Stimulated activated naive CD8-positive, alpha-beta T cell treated with anti-CD3 and anti-CD28 coated beads, Interleukin-15, Interleukin-2, amounts not matched to agents 100 U/mL and 50 U/mL, for 24 hours (primary cell): ENCODE measurements at regions not wholly inside any gene's neighbourhood (a gene's known extent, or its start where the extent isn't known, plus 50 kb on each side); places are given as distances from the start of the nearest gene placed in this dataset.
A peak's percentile ranks its signal among the peaks of the same experiment; 100 is the strongest.
"Not testable (repeated sequence)": the region's sequence is repeated elsewhere in the genome, so short reads cannot be mapped to it uniquely, and the experiment has no call there.

Source experiments
- ATAC-seq: fragments of 150-1000 bp; cut with Tn5 transposase; one replicate; pipeline ENCODE4 v1.10.0; 2021
- DNase-seq: peaks from one replicate; pipeline ENCODE4 v3.0.0; 2021

DNA sequence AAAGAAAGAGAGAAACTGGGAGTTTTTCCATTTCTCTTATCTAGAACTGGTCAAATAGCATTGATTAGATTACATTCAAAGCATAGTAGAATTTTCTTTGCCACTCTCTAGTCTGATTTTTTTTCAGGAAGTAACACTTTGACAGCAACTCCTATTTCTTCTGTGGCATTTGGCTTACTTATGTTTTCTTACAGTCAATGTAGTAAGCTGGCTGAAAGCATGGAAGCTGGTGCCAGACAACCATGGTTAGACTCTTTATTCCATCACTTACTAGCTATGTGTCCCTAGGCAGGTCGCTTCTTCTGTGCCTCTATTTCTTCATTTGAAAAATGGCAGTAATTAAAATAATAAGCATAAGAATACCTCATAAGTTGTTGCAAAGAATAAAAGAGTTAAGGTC lies 54.2 kb upstream of the OPRM1 start:
- ATAC-seq (no peak), DNase-seq (no peak)

DNA sequence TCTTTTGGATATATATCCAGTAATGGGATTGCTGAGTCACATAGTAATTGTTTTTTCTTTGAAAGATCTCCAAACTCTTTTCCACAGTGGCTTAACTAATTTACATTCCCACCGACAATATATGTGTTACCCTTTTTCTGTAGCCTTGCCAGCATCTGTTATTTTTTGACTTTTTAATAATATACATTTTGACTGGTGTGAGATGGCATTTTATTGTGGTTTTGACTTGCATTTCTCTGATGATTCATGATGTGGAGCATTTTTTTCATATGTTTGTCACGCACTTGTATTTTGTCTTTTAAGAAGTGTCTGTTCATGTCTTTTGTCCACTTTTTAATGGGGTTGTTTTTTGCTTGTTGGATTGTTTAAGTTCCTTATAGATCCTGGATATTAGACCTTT lies 58.9 kb upstream of the OPRM1 start:
- DNase-seq = no peak
- ATAC-seq = no peak

DNA sequence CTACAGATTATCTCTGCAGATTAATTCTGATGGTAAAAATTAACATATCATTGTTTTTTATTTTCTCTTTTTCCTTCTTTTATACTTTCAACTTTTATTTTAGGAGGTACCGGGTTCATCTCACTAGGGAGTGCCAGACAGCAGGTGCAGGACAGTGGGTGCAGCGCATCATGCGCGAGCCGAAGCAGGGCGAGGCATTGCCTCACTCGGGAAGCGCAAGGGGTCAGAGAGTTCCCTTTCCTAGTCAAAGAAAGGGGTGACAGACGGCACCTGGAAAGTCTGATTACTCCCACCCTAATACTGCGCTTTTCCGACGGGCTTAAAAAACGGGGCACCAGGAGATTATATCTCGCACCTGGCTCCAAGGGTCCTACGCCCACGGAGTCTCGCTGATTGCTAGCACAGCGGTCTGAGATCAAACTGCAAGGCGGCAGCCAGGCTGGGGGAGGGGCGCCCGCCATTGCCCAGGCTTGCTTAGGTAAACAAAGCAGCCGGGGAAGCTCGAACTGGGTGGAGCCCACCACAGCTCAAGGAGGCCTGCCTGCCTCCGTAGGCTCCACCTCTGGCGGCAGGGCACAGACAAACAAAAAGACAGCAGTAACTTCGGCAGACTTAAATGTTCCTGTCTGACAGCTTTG lies 60.0 kb upstream of the OPRM1 start:
- not testable (repeated sequence) for ATAC-seq, DNase-seq

DNA sequence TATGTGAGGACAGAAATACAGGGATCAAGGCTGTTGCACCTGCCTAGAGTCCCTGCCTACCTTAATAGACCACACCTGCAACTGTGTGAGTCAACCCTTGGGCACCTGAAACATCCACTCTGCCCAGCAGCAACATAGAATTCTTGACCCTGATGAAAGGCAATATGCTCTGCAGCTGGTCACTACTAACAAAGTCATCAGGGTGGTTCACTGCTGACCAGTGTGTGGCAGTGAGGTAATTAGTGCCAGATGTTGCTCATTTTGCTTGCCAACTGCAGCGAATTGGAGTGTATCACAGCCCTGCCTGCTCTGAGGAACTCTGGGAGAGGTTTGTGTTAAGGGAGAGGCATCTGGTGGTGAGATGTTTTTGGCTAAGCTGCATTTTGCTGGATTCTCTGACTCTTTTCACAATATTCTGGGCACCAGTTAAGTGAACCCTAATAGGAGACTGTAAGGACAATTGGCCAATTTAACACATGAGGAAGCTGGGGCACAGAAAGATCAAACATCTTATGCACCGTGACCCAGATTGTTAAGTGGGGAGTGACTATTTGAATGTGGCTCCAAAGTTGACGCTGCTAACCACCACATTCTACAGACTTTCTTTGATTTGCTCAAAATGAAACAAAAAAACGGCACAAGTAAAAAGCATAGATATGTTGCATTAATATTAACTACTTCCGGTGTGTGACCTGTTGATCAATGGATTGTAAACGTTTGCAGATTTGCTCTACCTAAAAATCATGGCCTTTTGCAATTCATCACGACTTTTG lies 61.9 kb upstream of the OPRM1 start:
- no peak for DNase-seq
- ATAC-seq = no peak

DNA sequence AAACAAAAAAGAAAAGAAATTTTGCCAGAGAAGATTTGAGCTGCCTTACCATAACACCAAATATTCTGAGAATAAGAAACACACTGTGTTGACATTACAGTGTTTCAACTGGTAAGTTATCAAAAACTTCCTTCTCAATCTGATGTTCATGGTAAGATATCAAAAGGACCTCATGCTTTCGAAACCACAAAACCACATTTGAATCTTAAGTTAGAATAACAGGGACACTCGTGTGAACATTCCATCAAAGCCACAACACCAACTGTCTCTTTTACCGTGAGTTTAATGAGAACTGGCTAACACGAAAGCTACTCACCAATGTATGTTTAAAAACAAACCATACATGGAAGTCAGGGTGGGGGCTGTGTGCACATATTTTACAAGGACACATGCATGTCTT lies 73.0 kb upstream of the OPRM1 start:
- ATAC-seq = no peak
- DNase-seq = no peak

DNA sequence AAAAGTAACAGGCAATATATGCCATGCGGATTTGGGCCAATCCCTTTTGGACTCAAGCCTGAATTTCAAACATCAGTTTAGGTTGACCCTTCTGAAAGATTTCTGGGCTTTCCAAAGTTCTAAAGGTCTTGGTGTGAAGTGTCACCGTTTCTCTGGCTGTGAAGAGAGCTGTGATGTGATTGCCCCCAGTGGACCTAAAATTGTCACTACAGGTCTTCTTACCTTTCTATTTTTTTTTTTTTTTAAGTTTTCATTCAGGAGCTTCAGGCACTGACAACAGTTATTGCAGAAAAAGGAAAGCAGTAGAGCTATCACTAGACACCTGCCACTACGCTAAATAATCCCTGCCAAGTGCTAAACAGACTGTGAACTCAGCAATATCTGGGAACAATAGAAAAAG lies 75.7 kb upstream of the OPRM1 start:
- DNase-seq = no peak
- no peak for ATAC-seq

DNA sequence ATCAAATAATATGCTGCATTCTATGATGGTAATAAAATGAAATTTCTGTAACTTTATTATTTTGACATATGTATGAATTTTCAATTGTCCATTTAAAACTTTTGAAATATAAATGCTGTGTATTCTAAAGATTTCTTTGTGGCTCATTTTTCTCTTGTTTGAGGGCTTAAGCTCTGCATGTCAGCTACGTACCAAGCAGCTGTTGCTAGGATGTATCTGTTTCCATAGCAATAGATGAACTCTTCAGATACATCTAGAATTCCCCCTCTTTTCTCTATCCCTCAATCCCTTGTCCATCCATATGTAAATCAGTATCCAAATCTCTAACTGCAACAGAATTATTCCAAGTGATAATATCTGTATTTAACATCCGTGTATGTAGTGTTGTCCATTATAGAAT lies 76.5 kb upstream of the OPRM1 start:
- DNase-seq (no peak), ATAC-seq (no peak)

DNA sequence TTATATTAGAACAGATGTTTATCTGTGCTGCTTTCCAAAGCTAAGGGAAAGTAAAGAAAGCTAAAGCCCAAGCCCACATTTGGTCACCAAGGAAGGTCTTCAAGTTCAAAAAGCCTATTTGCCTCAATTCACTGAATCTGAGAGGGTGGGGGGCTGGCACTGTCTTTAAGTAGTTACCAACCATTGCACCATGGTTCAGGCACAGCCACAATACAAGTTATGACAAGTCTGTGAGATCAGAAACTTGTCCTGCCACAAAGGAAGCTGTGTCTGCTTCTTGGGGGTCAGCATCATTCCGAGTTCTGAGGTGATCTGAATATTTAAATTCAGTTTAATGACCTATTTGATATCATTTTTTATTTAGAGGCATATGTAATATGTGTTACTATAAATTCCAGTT lies 78.3 kb upstream of the OPRM1 start:
- ATAC-seq = no peak
- no peak for DNase-seq

DNA sequence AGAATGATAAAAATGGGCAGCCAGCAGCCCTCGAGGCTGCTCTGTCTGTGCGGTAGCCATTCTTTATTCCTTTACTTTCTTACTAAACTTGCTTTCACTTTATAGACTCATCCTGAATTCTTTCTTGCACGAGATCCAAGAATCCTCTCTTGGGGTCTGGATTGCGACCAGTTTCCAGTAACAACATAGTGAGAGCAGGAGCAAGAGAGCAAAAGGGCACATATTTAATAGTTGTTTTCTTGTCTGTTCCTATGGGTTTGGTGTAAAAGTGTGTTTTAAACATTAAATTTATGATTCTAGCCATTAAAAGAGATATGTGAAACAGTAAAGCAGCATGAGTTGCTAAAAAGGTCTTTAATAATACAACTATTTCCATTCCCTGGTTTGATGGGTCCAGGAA lies 78.8 kb upstream of the OPRM1 start:
- ATAC-seq (no peak), DNase-seq (no peak)

DNA sequence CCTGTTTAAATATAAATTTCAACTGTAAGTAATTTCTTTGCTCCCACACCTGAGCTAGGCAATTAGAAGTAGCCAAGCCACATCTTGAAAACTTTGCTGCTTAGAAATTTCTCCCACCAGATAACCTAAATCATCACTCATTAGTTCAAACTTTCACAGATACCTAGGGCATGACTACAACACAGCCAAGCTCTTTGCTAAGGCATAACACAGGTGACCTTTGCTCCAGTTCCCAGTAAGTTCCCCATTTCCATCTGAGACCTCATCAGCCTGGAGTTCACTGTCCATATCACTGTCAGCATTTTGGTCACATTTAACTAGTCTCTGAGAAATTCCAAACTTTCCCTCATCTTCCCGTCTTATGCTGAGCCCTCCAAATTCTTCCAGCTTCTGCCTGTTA lies 79.8 kb upstream of the OPRM1 start:
- DNase-seq (no peak), ATAC-seq (no peak)

DNA sequence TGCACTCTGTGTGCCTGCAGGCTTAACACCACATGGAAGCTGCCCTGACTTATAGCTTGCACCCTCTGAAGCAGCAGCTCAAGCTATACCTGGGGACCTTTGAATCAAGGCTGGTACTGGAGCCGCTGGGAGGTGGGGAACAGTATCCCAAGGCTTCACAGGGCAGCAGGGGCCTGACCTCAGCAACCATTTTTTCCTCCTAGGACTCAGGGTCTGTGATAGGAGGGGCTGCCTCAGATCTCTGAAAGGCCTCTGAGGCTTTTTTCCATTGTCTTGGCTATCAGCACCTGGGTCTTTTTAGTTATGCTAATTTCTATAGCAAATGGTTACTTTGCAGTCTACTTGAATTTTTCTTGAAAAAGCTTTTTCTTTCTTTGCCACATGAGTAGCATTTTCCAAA lies 80.2 kb upstream of the OPRM1 start:
- DNase-seq = no peak
- no peak for ATAC-seq

DNA sequence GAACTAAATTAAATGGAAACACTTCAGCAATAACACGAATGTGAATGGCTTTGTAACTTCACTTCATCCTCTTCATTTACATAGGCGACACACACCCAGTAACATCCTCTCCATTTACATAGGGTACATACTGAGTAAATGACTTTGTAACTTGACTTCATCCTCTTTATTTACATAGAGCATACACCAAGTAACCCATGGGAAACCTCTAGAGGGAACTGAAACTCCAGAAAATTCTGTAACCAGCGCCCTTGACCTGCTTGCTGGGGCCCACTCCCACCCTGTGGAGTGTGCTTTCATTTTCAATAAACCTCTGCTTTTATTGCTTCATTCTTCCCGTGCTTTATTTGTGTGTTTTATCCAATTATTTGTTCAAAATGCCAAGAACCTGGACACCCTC lies 81.6 kb upstream of the OPRM1 start:
- DNase-seq = no peak
- ATAC-seq = no peak

DNA sequence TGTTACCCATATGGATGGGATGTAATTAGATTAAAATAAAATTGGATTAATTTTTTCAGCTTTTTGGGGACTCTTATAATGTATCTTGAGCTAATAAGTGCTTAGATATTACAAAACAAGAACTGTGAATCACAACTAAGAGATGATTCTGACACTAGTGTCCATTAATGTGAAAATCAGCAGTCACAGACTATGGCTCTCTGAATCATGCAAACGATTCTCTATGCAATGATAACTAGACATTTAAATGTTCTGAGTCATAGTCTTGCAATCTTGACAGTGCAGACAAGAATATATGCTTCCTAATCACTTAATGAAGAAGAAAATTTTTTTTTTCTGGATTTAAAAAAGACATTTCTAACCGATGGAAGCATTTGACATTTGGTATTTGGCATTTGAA lies 82.2 kb upstream of the OPRM1 start:
- DNase-seq = no peak

DNA sequence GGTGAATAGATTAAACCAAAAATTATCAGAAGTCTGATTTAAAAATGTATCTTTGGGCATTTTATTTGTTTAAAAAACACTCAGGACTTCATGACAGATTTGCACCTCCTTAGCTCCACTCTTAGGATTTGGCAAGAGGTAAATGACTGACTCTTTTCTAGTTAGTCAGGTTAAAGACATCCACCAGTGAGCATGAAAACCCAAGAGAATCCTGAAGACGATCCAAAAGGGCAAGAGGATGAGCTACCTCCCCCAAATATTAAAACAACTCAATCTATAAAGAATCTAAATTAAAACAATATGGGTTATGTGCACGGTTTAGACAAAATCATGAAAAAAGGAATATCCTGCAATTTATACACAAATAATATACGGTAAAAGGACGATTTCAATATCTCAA lies 89.4 kb upstream of the OPRM1 start:
- ATAC-seq = no peak
- DNase-seq = no peak

More for the DNA sequence above, 82.2 kb upstream of the OPRM1 start:
- ATAC-seq = no peak

DNA sequence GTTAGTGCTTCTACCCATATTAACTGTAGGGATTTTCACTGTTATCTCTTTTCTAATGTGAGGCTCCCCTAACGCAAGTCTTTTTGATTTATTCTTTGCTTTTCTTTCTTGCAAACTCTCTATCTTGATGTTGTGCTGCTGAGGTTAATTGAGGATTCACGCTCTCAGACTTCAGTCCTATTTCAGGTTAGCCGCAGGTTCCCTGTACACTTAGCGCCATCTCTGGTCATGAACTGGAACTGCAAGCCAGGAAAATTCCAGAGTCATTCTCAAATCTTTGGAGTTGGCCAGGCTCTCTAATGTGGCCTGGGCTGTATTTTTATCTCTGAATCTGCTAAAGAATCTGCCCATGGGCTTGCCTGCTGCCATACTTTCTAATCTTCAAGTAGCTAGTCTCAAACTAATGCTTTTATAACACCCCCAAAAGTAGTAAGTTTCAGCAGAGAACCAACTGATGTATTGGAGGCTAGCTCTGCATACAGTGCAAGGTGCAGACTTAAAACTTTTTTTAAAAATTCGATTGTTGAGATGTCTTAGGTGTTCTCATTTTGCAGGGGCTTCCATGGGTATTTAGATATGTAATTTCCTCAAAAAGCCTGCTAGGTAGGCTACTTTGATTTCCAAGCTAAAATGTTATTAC lies 91.1 kb upstream of the OPRM1 start:
- DNase-seq (peak; percentile 5), ATAC-seq (no peak)

DNA sequence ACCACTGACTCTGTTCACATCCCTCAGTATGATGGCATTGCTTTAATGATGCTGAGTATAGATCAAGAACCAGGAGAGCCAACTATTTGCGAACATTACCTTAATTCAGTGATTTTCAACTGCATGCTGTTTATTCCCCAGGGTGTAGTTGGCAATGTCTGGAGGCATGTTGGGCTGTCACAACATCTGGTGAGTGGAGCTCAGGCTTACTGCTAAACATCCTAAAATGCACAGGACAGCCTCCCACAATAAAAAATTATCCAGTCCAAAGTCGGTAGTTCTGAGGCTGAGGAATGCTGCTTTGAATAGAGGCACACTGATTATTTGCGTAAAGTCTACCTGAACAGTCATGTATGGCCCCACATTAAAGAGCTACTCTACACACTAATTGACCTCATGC lies 94.8 kb upstream of the OPRM1 start:
- DNase-seq (no peak), ATAC-seq (no peak)

DNA sequence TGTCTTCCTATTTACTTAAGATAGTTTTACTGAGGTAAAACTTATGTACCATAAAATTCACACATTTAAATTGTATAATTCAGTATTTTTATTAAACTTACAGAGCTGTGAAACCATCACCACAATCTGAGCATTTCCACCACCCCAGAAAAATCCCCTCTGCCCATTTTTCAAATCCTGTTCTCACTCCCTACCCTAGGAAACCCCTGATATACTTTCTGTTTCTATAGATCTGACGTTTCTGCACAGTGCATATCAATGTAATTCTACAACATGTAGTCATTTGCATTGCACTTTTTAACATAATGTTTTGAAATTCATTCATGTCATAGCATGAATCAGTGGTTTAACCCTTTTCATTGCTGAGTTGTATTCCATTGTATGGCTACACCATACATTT lies 96.7 kb upstream of the OPRM1 start:
- ATAC-seq (no peak), DNase-seq (no peak)

DNA sequence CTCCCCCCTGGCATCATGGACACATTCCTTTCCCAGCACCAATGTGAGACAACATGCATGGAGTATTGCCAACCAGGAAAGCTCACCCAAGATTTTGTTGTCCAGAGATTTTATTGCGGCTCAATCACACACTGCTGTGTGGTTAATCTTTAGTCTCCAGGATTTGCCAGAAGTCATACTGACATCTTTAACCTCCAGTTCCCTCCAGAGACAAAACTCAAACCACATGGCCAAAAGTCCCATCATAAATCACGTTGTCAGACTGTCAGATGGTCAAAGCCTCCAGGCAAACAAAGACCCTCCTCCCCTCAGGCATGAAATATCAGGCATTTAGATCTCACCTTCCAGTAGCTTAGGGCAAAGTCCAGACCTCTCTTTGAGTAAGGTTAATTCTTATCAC lies 97.3 kb upstream of the OPRM1 start:
- ATAC-seq (no peak), DNase-seq (no peak)

DNA sequence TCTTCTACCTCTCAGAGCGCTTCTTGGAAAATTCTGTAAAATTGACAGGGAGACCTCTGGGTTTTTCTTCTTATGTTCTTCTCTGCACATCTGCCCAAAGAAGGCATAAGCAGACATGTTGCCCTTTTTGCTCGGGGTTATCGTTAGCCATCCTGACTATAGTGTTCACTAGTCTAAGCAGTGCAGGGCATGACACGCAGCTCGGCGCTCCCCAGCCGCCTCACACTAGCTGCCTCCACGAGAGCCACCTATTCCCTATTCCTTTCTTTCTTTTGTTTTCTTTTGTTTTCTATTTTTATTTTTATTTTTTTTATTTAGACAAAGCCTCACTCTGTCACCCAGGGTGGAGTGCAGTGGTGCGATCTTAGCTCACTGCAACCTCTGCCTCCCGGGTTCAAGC lies 100.2 kb upstream of the OPRM1 start:
- no peak for DNase-seq
- no peak for ATAC-seq

DNA sequence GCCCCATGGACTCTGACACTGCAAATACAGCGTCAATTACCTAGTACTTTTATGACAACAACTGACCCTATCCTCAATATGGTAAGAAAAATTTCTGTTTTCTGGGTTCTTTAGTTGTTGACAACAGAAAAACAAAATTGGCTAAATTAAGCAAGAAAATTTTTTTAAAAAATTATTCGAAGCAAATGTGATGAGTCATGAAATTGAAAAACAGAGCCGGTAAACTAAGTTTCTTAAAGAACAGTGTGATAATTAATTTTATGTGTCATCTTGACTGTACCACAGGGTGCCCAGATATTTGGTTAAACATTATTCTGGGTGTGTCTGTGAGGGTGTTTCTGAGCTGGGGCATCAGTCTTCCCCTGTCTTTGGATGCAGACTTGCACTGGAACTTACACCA lies 107.6 kb upstream of the OPRM1 start:
- no peak for ATAC-seq
- no peak for DNase-seq

DNA sequence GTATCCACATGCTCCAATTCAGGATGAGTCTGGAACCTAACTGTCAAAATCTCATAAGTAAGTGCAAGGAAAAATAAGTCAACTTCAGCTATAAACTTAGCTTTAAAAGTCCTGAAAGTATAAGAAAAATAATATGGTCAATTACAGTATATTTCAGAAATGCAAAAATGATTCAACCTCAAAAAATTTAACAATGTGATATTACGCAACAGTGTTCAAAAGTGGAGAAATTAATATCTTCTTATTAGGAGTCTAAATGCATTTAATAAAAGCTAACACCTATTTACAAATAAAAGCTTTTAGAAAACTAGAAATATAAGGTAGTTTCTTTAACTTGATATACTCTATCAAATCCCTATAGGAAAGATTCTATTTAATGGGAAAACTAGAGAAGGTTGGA lies 111.2 kb upstream of the OPRM1 start:
- no peak for ATAC-seq

DNA sequence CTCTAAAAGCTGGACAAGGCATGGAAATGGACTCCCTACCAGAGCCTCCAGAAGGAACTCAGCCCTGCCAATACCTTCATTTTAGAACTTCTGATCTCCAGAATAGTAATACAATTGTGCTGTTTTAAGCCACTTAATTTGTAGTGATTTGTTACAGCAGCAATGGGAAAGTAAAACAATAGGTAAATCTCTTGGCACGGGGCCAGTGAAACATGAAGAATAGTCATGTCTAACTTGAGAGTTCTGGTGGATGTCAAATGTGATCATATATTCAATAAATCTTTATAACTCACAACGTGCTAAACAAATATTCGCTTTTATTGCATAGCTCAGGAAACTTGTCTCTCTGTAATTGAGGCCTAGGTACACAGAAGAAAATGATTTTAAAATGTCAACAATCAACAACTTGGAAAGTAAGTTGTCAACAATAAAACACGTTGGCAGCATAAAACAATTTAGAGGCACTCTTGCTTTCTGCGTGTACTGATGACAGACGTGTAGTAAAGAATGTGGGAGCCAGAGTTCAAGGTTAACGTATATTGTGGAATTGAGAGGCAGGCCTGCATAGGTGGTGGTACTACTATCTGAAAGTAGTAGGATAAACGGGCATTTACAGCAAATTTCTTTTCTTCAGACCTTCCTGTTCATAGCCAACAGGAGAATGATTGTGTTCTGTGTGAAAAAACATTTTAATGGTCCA lies 140.5 kb upstream of the OPRM1 start:
- DNase-seq (no peak), ATAC-seq (no peak)

More for the DNA sequence above, 111.2 kb upstream of the OPRM1 start:
- DNase-seq = no peak

DNA sequence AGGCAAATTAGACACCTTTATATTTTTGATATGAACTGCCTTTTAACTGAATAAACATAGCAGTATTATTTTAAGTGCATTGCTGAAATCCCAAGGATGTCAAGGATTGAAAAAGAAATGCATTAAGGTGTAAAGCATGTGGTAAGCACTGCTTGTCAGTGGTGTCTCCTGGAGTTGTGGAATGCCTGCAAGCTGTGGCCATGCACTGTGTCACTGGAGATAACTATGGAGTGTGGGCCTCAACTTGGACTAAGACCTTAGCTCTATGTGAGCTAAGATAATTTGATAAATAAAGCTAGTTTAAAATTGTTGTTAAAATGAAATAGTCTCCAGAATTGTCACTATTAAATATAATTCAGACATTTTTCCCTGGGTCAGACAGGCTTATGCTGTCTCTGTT lies 156.6 kb upstream of the OPRM1 start:
- DNase-seq = no peak

More for the DNA sequence above, 156.6 kb upstream of the OPRM1 start:
- ATAC-seq = no peak
